ENCODE measurements at regions not wholly inside any gene's neighbourhood (a gene's known extent, or its start where the extent isn't known, plus 50 kb on each side); places are given as distances from the start of the nearest gene placed in this dataset.
"Not testable (repeated sequence)": the region's sequence is repeated elsewhere in the genome, so short reads cannot be mapped to it uniquely, and the experiment has no call there.

DNA sequence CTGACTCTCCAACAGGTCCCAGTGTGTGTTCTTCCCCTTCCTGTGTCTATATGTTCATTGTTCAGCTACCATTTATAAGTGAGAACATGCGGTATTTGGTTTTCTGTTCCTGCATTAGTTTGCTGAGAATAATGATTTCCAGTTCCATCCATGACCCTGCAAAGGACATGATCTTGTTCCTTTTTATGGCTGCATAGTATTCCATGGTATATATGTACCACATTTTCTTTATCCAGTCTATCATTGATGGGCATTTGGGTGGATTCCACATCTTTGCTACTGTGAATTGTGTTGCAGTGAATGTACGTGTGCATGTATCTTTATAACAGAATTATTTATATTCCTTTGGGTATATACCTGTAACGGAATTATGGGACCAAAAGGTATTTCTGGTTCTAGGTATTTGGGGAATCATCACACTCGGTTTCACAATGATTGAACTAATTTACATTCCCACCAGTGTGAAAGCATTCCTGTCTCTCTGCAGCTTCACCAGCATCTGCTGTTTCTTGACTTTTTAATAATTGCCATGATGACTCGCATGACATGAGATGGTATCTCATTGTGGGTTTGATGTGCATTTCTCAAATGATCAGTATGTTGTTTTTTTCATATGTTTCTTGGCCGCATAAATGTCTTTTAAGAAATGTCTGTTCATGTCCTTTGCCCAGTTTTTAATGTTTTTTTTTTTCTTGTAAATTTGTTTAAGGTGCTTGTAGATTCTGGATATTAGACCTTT is 60.2 kb downstream of the LSMEM1 start:
- DNase-seq (ENCODE audit: low read depth), result no peak

DNA sequence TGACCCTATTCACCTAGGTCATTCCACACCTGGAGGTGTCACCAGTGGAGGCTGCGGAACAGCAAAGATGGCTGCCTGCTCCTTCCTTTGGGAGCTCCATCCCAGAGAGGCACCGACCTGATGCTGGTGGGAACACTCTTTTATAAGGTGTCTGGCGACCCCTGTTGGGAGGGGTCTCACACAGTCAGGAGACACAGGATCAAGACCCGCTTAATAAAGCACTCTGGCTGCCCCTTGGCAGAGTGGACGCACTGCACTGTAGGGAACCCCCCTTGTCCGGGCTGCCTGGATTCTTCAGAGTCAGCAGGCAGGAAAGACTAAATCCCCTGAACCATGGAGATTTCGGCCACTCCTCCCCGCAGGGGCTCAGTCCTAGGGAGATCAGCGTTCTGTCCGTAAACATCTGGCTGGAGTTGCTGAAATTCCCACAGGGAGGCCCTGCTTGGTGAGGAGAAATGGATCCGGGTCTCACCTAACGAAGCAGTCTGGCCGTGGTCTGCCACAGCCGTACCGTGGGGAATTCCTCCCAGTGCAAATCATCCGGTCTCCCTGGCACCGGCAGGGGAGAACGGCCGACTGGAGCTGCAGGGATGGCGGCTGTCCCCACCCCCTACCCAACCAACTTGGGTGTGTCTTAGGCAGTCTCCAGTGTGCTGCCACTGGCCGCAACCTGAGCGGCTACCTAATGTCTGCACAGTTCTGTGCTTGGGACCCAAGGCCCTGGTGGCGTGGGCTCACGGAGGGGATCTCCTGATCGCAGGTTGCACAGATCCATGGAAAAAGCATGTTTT is 66.1 kb downstream of the LSMEM1 start:
- DNase-seq (ENCODE audit: low read depth), result no peak

DNA sequence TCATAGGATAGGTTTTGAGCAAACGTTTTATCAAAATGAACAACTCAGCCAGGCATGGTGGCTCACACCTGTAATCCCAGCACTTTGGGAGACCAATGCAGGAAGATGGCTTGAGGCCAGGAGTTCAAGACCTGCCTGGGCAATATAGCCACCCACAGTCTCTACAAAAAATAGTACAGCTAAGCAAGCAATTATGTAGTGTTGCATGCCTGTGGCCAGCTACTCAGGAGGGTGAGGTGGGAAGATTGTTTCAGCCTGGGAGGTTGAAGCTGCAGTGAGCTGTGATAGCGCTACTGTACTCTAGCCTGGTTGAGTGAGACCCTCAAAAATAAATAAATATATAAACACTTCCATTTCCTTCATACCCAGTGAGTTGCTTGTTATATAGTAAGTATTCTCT is 67.1 kb downstream of the LSMEM1 start:
- DNase-seq (ENCODE audit: low read depth), result no peak

DNA sequence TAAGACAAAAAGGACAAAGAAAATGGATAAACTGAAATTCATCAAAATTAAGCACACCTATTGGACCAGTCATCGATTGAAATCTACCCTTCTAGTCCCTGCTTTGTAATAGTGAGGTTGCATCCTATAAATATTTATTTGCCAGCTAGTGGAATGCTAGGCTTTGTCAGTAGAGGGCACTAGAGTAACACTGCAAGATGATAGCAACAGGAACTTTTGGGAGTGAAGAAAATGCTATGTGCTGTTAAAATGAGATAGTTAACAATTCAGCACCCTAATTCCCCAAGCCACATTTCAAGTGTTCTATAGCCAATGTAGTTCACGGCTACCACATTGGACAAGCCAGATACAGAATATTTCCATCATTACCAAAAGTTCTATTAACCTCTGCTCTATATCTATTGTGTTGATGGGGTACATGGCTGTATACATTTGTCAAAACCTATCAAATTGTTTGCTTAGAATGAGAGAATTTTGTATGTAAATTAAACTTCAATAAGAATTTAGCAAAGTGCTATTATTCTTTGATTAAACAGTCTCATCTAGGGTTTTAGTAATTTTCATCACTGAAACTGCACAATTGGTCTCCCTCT is 69.8 kb downstream of the LSMEM1 start:
- peak; percentile 34 for DNase-seq (ENCODE audit: low read depth)

DNA sequence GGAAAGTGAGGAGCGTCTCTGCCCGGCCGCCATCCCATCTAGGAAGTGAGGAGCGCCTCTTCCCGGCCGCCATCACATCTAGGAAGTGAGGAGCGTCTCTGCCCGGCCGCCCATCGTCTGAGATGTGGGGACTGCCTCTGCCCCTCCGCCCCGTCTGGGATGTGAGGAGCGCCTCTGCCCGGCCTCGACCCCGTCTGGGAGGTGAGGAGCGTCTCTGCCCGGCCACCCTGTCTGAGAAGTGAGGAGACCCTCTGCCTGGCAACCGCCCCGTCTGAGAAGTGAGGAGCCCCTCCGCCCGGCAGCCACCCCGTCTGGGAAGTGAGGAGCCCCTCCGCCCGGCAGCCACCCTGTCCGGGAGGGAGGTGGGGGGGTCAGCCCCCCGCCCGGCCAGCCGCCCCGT is 70.7 kb downstream of the LSMEM1 start:
- DNase-seq (ENCODE audit: low read depth), result not testable (repeated sequence)

DNA sequence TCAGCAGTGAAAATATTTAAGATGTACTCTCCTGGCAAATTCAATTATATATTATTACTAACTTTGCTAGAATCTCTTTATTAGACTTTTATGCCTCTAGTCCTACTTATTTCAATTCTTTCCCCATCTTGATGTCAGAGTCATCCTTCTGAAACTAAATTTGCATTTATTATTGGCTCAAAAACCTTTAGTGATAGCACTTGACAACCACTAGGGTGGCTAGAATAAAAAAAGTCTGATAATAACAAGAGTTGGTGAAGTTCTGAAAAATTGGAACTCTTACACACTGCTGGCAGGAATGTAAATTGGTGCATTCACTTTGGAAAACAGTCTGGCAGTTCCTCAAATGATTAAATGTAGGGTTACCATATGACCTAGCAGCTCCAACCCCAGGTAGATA is 73.8 kb downstream of the LSMEM1 start:
- no peak for DNase-seq (ENCODE audit: low read depth)

DNA sequence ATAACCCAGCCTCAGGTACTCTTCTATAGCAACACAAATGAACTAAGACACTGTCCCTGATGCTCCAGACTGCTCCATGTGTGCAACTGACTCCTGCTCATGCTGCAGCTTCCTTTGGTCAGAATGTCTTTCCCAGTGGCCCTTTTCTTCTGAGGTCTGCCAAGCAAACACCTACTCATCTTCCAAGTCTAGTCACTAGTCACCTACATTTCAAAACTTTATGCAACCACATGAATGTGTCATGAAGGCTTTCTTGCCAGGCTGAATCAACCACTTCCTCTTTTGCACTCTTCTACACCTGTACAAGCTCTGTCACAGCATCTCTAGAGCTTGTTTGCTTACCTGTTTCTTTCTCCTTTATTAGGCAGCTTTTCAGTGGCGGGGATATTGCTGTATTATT is 75.8 kb downstream of the LSMEM1 start:
- no peak for DNase-seq (ENCODE audit: low read depth)

DNA sequence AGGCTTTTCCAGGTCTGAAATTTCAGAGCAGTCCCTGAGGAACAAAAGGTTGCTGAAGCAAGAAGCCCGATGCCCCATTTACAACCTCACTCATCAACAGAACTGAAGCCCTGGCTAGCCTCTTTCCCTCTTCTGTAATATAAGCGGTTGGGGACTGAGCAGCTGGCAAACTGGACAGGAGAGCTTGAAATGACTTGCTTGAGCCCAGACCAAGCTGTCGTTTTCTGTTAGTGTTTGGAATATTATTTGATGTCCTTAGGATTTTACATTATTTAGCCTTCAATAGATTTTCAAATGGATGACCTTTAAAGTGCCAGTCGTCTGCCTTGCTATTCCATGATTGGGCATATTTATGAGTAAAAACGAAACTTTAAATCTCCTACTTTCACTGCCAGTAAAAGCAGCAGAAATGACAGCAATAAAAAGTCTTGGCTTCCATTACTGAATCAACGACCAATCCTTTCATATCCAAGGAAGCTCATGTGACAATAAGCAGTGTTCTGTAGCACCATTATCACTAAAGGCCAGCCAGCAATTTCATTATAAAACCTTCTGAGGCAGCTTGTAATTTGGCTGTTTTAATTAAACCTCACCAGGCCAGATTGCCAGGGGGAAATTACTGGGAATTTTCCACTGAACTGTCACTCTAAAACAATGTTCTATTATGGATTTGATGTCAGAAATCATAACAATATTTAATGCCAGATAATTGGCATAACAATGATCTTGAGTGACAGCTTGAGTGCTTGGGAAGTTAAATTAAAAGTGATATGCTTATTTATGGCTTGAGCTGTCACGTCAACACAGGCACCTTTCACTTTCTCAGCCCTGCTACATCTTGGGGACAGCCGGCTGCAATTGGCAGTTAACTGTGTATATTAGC is 85.9 kb downstream of the LSMEM1 start:
- DNase-seq (ENCODE audit: low read depth), result no peak

DNA sequence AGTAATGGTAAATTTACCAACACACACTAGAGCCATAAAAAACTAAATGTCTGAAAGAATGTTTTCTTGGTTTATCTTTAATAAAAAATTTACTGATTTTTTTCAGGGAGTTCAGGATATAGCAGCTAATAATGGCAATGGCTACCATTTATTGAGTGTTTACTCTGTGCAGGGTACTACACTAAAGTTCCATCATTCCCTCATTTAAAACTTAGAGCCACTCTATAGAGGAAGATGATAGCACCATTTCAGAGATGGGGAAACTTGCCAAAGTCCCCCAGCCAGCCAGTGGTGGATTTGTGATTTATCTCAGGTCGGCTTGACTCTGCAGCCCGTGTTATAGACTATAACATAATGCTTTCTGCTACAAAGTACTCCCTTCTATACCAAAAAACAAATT is 86.6 kb downstream of the LSMEM1 start:
- DNase-seq (ENCODE audit: low read depth), result no peak

DNA sequence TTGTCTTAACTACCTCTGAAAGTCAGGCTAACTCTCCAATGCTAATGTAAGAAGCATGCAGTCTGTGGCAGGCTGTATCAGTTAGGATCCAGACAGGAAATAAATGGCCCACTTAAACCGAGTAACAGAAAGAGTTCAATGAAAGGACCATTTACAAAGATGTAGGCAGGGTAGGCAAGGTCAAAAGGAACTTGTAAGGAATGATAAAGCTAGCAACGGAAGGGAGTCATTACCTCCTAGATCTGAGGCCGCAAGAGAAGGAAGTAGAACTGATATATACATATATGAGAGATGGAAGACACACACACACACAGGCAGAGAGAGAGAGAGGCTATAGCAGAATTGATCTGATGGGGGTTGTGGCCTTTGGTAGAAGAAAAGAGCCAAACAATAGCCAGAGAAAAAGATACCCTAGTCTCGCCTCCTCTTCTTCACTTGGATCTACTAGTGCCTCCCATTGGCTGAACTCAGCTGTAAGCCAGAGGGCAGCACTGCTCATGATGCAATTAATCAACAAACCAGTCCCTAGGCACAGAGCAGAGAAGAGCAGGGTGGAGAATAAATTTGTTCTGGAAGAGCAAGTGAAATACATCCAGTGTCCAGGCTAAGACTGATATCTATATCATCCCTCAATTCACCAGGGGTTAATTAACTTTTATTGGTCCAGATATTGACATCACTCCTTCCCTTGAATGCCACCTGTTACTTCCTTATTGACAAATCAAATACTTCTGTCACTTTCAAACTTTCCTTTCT is 91.2 kb downstream of the LSMEM1 start:
- DNase-seq (ENCODE audit: low read depth), result no peak

DNA sequence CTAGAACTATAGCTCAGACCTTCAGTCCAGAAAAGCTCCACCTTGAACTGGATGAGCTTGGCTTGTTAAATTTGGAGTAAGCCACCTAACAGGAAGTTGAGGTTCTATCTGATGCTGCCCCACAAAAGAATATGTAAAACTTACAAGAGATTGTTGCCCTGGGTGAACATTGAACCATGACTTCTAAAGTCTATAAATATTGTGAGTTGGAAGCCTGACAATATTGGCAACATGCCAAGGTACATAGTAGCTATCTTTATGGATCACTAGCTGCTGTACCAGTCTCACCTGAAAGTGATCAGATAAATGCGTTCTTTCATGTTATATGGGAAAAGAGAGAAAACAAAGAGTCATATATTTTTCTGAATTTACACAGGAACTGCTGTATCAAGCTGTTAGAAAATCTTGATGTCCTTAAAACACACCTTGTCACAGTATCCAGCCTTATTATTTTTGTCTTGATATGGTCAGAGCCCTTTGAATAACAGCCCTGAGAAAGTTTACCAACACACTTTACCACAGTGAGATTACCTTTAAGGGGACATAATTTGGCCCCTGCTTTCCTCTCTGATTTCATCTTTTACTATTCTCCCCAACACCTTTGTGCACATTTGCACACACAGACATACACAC is 92.0 kb downstream of the LSMEM1 start:
- DNase-seq (ENCODE audit: low read depth), result no peak

DNA sequence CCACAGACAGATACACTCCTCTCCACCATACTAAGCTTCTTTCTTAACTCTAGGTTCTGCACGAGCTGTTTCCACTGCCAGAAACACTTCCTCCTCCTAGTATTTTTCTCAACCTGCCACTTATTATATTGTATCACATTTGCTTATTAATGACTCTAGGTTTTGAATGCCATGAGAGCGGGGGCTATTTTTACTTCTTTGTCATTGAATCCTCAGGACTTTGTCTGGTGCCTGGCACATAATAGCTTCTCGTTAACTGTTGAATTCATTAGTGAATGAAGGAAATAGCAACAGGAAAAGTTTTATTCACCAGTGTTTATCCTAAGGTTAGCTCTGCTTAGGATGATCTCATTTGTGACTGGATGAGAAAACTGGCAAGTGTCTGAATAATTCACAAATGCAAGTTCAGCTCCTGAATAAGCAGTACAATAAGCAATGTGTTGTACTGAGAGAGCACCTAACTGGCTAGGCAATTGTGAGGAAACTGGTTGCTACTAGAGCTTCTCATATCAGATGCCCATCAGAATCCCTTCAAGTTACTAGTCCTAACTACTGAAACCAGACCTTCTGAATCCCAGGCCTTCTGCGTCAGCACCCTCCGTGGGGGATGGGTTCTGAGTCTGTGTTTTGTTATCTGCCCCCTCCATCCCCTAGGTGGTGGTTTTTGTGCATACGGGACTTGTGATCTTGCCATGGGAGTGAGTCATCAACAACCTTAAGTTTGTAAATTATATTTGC is 92.7 kb downstream of the LSMEM1 start:
- no peak for DNase-seq (ENCODE audit: low read depth)

DNA sequence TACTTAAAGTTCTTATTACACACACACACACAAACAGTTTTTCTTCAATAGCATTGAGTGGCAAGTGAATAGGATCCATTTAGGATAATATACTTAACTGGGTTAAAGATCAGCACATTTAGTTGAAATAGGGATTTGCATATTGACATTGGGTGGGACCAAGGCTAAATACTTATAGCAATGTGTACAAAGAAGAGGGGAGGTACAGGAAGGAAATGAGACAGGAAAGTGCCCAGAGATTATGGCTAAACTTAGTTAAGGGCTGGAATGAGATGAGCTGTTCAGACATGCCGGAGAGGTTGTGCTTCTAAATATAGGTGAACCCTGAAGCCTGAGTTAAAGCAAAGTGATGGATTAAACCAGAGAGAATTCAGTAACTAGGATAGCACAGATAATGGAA is 95.1 kb downstream of the LSMEM1 start:
- no peak for DNase-seq (ENCODE audit: low read depth)

DNA sequence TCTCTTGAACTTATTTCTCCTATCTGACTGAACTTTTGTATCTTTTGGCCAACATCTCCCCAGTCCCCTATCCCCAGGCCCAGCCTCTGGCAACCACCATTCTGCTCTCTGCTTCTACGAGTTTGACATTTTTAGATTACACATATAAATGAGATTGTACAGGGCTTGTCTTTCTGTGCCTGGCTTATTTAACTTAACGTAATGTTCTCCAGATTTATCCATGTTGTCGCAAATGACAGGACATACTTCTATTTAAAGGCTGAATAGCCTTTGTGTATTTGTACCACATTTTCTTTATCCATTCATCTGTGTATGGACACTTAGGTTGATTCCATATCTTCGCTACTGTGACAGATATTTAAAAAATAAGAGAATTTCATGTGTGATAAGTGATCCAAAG is 98.6 kb downstream of the LSMEM1 start:
- no peak for DNase-seq (ENCODE audit: low read depth)

DNA sequence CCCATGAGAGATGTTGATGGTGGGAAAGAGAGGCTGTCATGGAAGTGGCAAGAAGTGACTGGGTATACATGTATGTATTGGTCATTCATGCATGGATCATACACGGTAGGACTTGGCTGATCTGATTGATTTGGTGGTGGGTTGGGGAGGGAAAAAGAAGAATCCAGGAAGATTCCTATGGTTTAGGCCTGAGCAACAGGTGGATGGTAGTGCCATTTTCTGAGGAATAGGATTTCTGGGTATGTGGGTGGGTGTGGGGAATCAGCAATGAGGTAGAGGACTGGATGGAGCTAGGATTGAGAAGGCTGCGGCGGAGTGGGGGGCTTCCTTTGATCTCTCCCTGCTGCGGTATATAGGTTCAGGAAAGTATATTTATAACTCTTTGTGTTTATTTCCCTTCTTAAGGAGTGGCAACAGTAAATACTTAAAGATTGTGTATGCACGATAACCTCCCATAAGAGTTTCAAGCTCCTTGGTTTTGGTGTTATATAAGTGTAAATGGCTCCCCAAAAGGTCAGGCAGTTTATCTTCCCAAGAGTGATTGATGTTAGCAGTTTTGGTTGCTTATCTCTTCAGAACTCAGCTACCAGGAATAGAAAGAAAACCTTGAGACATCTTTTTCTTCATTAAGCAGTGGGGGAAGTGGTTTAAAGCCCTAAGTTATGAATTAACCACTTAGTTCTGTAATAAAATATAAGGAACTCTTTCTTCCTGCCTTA is 100.1 kb downstream of the LSMEM1 start:
- no peak for DNase-seq (ENCODE audit: low read depth)

DNA sequence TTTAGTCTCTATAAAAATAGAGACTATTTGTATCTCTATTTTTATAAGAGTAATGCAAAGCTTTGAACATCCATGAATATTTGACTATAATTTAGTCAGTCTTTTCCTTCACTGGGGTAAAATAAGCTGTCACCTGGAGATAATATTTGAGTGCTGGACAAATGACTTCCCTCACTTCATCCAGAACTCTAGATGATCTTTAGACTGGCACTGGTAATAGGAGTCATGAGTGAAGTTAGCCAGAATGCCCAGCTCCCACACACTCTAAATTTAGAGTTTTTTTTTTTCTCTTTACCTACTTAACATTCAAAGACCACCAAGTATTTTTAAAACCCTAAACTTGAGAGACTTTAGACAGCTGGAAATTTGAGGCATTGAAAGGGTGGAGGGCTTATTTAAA is 100.7 kb downstream of the LSMEM1 start:
- no peak for DNase-seq (ENCODE audit: low read depth)

DNA sequence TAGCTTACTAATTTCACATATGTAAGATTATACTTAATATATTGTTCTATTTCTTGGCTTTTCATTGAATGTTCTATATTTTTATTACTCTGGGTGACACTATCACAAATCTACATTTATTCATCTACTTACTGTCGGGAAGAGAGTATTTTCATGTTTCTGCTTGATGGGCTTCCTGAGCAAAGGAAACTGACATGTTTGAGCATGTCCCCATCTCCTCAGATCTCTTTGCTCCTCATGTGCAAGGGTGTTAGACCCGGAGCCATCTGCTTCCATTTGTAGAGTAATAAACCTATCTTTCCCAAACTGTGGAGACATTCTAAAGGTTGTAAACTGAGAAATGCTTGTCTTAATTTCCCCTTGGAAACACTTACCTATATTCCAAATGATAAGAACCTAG is 103.5 kb downstream of the LSMEM1 start:
- no peak for DNase-seq (ENCODE audit: low read depth)

DNA sequence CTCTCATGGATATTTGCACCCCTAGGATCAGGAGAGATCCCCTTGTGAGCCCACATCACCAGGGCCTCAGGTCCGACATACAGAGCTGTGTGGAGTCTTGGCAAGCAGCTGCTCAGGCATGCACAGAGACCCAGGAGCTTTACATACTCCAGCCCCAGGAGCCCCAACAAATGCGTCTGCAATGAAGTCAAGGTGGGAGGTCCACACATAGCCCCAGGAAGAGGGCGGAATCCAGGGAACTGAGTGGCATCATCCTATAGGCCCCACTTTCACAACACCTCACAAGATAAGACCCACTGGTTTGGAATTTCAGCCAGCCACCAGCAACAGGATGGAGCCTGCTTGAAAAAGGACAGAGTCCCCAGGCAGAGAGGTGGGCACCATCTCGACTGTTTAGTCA is 106.7 kb downstream of the LSMEM1 start:
- DNase-seq (ENCODE audit: low read depth), result no peak

DNA sequence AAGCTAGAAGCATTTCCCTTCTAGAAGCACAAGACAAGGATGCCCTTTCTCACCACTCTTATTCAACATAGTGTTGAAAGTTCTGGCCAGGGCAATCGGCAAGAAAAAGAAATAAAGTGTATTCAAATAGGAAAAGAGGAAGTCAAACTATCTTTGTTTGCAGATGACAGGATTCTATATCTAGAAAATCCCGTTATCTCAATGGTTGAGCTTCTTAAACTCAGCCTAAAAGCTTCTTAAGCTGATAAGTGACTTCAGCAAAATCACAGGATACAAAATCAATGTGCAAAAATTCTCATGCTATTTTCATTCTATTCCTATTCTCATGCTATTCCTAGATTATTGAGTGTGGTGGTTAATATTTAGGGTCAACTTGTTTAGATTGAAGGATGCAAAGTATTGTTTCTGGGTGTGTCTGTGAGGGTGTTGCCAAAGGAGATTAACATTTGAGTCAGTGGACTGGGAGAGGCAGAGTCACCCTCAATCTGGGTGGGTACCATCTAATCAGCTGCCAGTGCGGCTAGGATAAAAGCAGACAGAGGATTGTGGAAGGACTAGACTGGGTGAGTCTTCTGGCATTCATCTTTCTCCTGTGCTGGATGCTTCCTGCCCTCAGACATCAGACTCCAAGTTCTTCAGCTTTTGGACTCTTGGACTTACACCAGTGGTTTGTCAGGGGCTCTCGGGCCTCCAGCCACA is 111.9 kb downstream of the LSMEM1 start:
- DNase-seq (ENCODE audit: low read depth), result not testable (repeated sequence)

All from forelimb muscle (tissue), 1 donor.